ENCODE measurements at regions not wholly inside any gene's neighbourhood (a gene's known extent, or its start where the extent isn't known, plus 50 kb on each side); places are given as distances from the start of the nearest gene placed in this dataset.

- Histone ChIP-seq H3K27ac (ENCODE audit: low read length) (no peak overlapping the region), H3K27me3 (ENCODE audit: insufficient read depth, low read length) (no peaks in the 10 kb centered on the region), H3K4me1 (ENCODE audit: insufficient read depth, low read length) (no peaks in the 10 kb centered on the region; the same call in 1 of the 2 replicates), H3K4me3 (ENCODE audit: low read length) (no peak overlapping the region), H3K9ac (ENCODE audit: low read depth, low read length) (no peak overlapping the region), H3K9me3 (ENCODE audit: insufficient read depth, low read depth, low read length) (no peaks in the 10 kb centered on the region), H3K36me3 (ENCODE audit: insufficient read depth, low read depth, low read length) (no peaks in the 10 kb centered on the region)
These were observed 255.2 kb downstream of the BUD13 start for GRCh38 chr11:116517584-116517983.

GRCh38 chr11:116517077-116517476 lies 255.7 kb downstream of the BUD13 start:
- no peaks in the 10 kb centered on the region for H3K27me3 ChIP-seq (ENCODE audit: insufficient read depth, low read length)

GRCh38 chr11:116515664-116516184 lies 257.1 kb downstream of the BUD13 start:
- Histone ChIP-seq H3K36me3 (ENCODE audit: insufficient read depth, low read depth, low read length) (no peaks in the 10 kb centered on the region), H3K27ac (ENCODE audit: low read length) (no peak overlapping the region), H3K4me1 (ENCODE audit: insufficient read depth, low read length) (peaks cover 5% of the 10 kb centered on the region), H3K9me3 (ENCODE audit: insufficient read depth, low read depth, low read length) (no peaks in the 10 kb centered on the region), H3K4me3 (ENCODE audit: low read length) (no peak overlapping the region), H3K27me3 (ENCODE audit: insufficient read depth, low read length) (no peaks in the 10 kb centered on the region), H3K9ac (ENCODE audit: low read depth, low read length) (no peak overlapping the region)

More at GRCh38 chr11:116517077-116517476, 255.7 kb downstream of the BUD13 start:
- Histone ChIP-seq H3K4me1 (ENCODE audit: insufficient read depth, low read length) (no peaks in the 10 kb centered on the region; the same call in 1 of the 2 replicates), H3K9me3 (ENCODE audit: insufficient read depth, low read depth, low read length) (no peaks in the 10 kb centered on the region), H3K36me3 (ENCODE audit: insufficient read depth, low read depth, low read length) (no peaks in the 10 kb centered on the region), H3K4me3 (ENCODE audit: low read length) (no peak overlapping the region), H3K27ac (ENCODE audit: low read length) (no peak overlapping the region), H3K9ac (ENCODE audit: low read depth, low read length) (no peak overlapping the region)

- peaks cover 3% of the 10 kb centered on the region; the same call in 1 of the 2 replicates for H3K27me3 ChIP-seq (ENCODE audit: insufficient read depth, low read length)
- no peaks in the 10 kb centered on the region for H3K36me3 ChIP-seq (ENCODE audit: insufficient read depth, low read depth, low read length)
- H3K9me3 ChIP-seq (ENCODE audit: insufficient read depth, low read depth, low read length): no peaks in the 10 kb centered on the region
- no peak overlapping the region for H3K9ac ChIP-seq (ENCODE audit: low read depth, low read length)
- no peak overlapping the region for H3K27ac ChIP-seq (ENCODE audit: low read length)
- peaks cover 8% of the 10 kb centered on the region for H3K4me1 ChIP-seq (ENCODE audit: insufficient read depth, low read length)
- H3K4me3 ChIP-seq (ENCODE audit: low read length): no peak overlapping the region
These were observed 258.9 kb downstream of the BUD13 start for GRCh38 chr11:116513894-116514293.

GRCh38 chr11:116513278-116513823 lies 259.4 kb downstream of the BUD13 start:
- Histone ChIP-seq H3K36me3 (ENCODE audit: insufficient read depth, low read depth, low read length) (no peaks in the 10 kb centered on the region), H3K4me1 (ENCODE audit: insufficient read depth, low read length) (peaks cover 8% of the 10 kb centered on the region), H3K27ac (ENCODE audit: low read length) (no peak overlapping the region), H3K27me3 (ENCODE audit: insufficient read depth, low read length) (peaks cover 8% of the 10 kb centered on the region; the same call in 1 of the 2 replicates), H3K9me3 (ENCODE audit: insufficient read depth, low read depth, low read length) (no peaks in the 10 kb centered on the region), H3K9ac (ENCODE audit: low read depth, low read length) (no peak overlapping the region), H3K4me3 (ENCODE audit: low read length) (no peak overlapping the region)

- Histone ChIP-seq H3K9ac (ENCODE audit: low read depth, low read length) (no peak overlapping the region), H3K9me3 (ENCODE audit: insufficient read depth, low read depth, low read length) (no peaks in the 10 kb centered on the region), H3K4me3 (ENCODE audit: low read length) (no peak overlapping the region), H3K27me3 (ENCODE audit: insufficient read depth, low read length) (peaks cover 13% of the 10 kb centered on the region; the same call in 1 of the 2 replicates), H3K27ac (ENCODE audit: low read length) (no peak overlapping the region), H3K4me1 (ENCODE audit: insufficient read depth, low read length) (peaks cover 8% of the 10 kb centered on the region), H3K36me3 (ENCODE audit: insufficient read depth, low read depth, low read length) (no peaks in the 10 kb centered on the region)
These were observed 259.9 kb downstream of the BUD13 start for GRCh38 chr11:116512841-116513240.

GRCh38 chr11:116511684-116512083 lies 261.1 kb downstream of the BUD13 start:
- H3K27me3 ChIP-seq (ENCODE audit: insufficient read depth, low read length): peaks cover 17% of the 10 kb centered on the region; the same call in 1 of the 2 replicates
- no peaks in the 10 kb centered on the region for H3K9me3 ChIP-seq (ENCODE audit: insufficient read depth, low read depth, low read length)
- H3K27ac ChIP-seq (ENCODE audit: low read length): no peak overlapping the region
- peaks cover 8% of the 10 kb centered on the region for H3K4me1 ChIP-seq (ENCODE audit: insufficient read depth, low read length)
- no peak overlapping the region for H3K9ac ChIP-seq (ENCODE audit: low read depth, low read length)
- H3K4me3 ChIP-seq (ENCODE audit: low read length): no peak overlapping the region
- H3K36me3 ChIP-seq (ENCODE audit: insufficient read depth, low read depth, low read length): no peaks in the 10 kb centered on the region

- no peaks in the 10 kb centered on the region for H3K36me3 ChIP-seq (ENCODE audit: insufficient read depth, low read depth, low read length)
- H3K9ac ChIP-seq (ENCODE audit: low read depth, low read length): no peak overlapping the region
- no peaks in the 10 kb centered on the region for H3K9me3 ChIP-seq (ENCODE audit: insufficient read depth, low read depth, low read length)
- H3K27me3 ChIP-seq (ENCODE audit: insufficient read depth, low read length): peaks cover 17% of the 10 kb centered on the region; the same call in 1 of the 2 replicates
- no peak overlapping the region for H3K4me3 ChIP-seq (ENCODE audit: low read length)
- peaks cover 8% of the 10 kb centered on the region for H3K4me1 ChIP-seq (ENCODE audit: insufficient read depth, low read length)
- H3K27ac ChIP-seq (ENCODE audit: low read length): no peak overlapping the region
These were observed 261.7 kb downstream of the BUD13 start for GRCh38 chr11:116510886-116511650.

- H3K27me3 ChIP-seq (ENCODE audit: insufficient read depth, low read length): peaks cover 17% of the 10 kb centered on the region; the same call in 1 of the 2 replicates
- no peak overlapping the region for H3K4me3 ChIP-seq (ENCODE audit: low read length)
- no peaks in the 10 kb centered on the region for H3K9me3 ChIP-seq (ENCODE audit: insufficient read depth, low read depth, low read length)
- peaks cover 14% of the 10 kb centered on the region for H3K4me1 ChIP-seq (ENCODE audit: insufficient read depth, low read length)
- no peaks in the 10 kb centered on the region for H3K36me3 ChIP-seq (ENCODE audit: insufficient read depth, low read depth, low read length)
- no peak overlapping the region for H3K27ac ChIP-seq (ENCODE audit: low read length)
- no peak overlapping the region; the same call in 1 of the 2 replicates for H3K9ac ChIP-seq (ENCODE audit: low read depth, low read length)
These were observed 262.6 kb downstream of the BUD13 start for GRCh38 chr11:116510166-116510565.

- Histone ChIP-seq H3K9me3 (ENCODE audit: insufficient read depth, low read depth, low read length) (no peaks in the 10 kb centered on the region), H3K4me3 (ENCODE audit: low read length) (no peak overlapping the region), H3K36me3 (ENCODE audit: insufficient read depth, low read depth, low read length) (no peaks in the 10 kb centered on the region), H3K9ac (ENCODE audit: low read depth, low read length) (no peak overlapping the region), H3K27ac (ENCODE audit: low read length) (no peak overlapping the region), H3K4me1 (ENCODE audit: insufficient read depth, low read length) (peaks cover 14% of the 10 kb centered on the region), H3K27me3 (ENCODE audit: insufficient read depth, low read length) (peaks cover 17% of the 10 kb centered on the region; the same call in 1 of the 2 replicates)
These were observed 263.2 kb downstream of the BUD13 start for GRCh38 chr11:116509551-116509950.

GRCh38 chr11:116507849-116508695 lies 264.7 kb downstream of the BUD13 start:
- no peaks in the 10 kb centered on the region for H3K9me3 ChIP-seq (ENCODE audit: insufficient read depth, low read depth, low read length)
- peaks cover 14% of the 10 kb centered on the region; the same call in 1 of the 2 replicates for H3K4me1 ChIP-seq (ENCODE audit: insufficient read depth, low read length)
- no peak overlapping the region for H3K27ac ChIP-seq (ENCODE audit: low read length)
- H3K27me3 ChIP-seq (ENCODE audit: insufficient read depth, low read length): peaks cover 22% of the 10 kb centered on the region; the same call in 1 of the 2 replicates
- no peak overlapping the region for H3K4me3 ChIP-seq (ENCODE audit: low read length)
- no peak overlapping the region for H3K9ac ChIP-seq (ENCODE audit: low read depth, low read length)
- no peaks in the 10 kb centered on the region for H3K36me3 ChIP-seq (ENCODE audit: insufficient read depth, low read depth, low read length)

Measured in iPS-20b (cell line).